OCI-LY7 (cell line): ENCODE measurements at regions not wholly inside any gene's neighbourhood (a gene's known extent, or its start where the extent isn't known, plus 50 kb on each side); places are given as distances from the start of the nearest gene placed in this dataset.

ENCODE experiments used
- CTCF ChIP-seq: fragments of 200-600 bp; sonication (generic); conservative IDR thresholded peaks from 2 replicates; pipeline ENCODE4 v1.5.1; 2014; ENCODE audit warnings: mild to moderate bottlenecking, antibody characterized with exemption, low read length, moderate library complexity, mixed read lengths
- EZH2phosphoT487 ChIP-seq: fragments of 200-600 bp; sonication (generic); IDR thresholded peaks from 2 replicates; pipeline ENCODE4 v1.6.1; 2018; ENCODE audit warnings: low read depth, borderline replicate concordance, mild to moderate bottlenecking, mixed run types, antibody characterized with exemption, low read length, moderate library complexity, mixed read lengths

- TF ChIP-seq CTCF (no peak), EZH2phosphoT487 (no peak)
Observed at GRCh38 chr14:45902241-45902640, 649.2 kb upstream of the MIS18BP1 start.
